Neural crest cell (in vitro differentiated cells): ENCODE measurements at regions not wholly inside any gene's neighbourhood (a gene's known extent, or its start where the extent isn't known, plus 50 kb on each side); places are given as distances from the start of the nearest gene placed in this dataset.

Source experiments
- DNase-seq: peaks from one replicate; pipeline ENCODE4 v3.0.0; 2021; ENCODE audit warnings: low read depth, mixed read lengths, low spot score
- H3K27ac Mint-ChIP-seq: one replicate; pipeline ENCODE4 v1.8.0; 2021; ENCODE audit warnings: mild to moderate bottlenecking, mixed read lengths; ENCODE audit not compliant: unreplicated experiment
- H3K27me3 Mint-ChIP-seq: 2 replicates; pipeline ENCODE4 v1.8.0; 2021; ENCODE audit warnings: low read depth, mild to moderate bottlenecking, mixed read lengths
- H3K36me3 Mint-ChIP-seq: 2 replicates; pipeline ENCODE4 v1.8.0; 2021; ENCODE audit warnings: low read depth, mild to moderate bottlenecking, mixed read lengths
- H3K4me1 Mint-ChIP-seq: 2 replicates; pipeline ENCODE4 v1.8.0; 2021; ENCODE audit warnings: mixed read lengths
- H3K4me3 Mint-ChIP-seq: one replicate; pipeline ENCODE4 v1.8.0; 2021; ENCODE audit warnings: mild to moderate bottlenecking, mixed read lengths
- H3K9me3 Mint-ChIP-seq: 2 replicates; pipeline ENCODE4 v1.8.0; 2021; ENCODE audit warnings: mixed read lengths
- TF ChIP-seq, protein P1 (sequence below): fragments of 200-600 bp; sonication (generic); conservative IDR thresholded peaks from 2 replicates; pipeline ENCODE4 v1.5.0; 2021; ENCODE audit warnings: antibody characterized with exemption, mild to moderate bottlenecking

DNA sequence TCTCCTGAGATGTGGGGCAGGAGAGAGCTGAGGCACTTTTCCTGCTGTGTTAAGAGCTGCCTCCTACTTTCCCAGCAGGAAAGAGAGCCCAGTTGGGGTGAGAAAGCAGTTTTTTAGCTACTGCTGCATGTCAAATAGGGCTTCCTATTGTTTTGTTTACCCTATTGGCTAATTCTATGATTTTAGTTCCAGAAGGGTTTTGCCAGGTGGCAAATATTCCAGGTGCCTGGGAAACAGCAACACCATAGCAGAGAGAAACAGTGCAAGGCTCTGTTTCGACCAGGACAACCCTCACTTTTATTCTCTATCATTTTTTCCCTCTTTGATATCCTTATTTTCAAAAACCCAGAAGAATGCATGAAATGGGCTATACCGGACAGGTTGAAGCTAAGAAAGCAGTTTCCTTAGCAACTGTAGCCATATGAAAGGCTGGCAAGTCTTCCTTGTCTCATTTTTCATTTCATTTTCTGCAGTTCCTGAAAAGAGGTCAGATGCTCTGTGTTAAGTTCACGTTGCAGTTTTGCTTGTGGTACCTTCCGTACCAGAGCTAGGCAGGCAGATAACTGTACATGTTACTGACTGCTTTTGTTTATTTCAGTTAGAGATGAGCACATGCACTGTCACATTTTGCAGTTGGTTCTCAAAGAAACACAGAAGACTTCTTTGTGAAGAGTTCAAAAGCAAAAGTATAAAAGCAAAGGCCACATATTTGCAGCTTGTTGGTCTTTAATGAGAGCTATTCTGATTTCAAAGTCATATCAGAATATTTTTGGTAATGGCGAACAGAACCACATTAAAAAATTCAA, 84.8 kb downstream of the AQP4 start:
- H3K9me3 Mint-ChIP-seq: no peaks in the 10 kb centered on the region
- peaks cover 37% of the 10 kb centered on the region for H3K4me1 Mint-ChIP-seq
- TF ChIP-seq, protein P1, sequence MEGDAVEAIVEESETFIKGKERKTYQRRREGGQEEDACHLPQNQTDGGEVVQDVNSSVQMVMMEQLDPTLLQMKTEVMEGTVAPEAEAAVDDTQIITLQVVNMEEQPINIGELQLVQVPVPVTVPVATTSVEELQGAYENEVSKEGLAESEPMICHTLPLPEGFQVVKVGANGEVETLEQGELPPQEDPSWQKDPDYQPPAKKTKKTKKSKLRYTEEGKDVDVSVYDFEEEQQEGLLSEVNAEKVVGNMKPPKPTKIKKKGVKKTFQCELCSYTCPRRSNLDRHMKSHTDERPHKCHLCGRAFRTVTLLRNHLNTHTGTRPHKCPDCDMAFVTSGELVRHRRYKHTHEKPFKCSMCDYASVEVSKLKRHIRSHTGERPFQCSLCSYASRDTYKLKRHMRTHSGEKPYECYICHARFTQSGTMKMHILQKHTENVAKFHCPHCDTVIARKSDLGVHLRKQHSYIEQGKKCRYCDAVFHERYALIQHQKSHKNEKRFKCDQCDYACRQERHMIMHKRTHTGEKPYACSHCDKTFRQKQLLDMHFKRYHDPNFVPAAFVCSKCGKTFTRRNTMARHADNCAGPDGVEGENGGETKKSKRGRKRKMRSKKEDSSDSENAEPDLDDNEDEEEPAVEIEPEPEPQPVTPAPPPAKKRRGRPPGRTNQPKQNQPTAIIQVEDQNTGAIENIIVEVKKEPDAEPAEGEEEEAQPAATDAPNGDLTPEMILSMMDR: no peak
- no peak for DNase-seq
- H3K36me3 Mint-ChIP-seq: no peaks in the 10 kb centered on the region
- no peak overlapping the region for H3K27ac Mint-ChIP-seq
- H3K27me3 Mint-ChIP-seq: peaks cover 3% of the 10 kb centered on the region
- no peak overlapping the region for H3K4me3 Mint-ChIP-seq

DNA sequence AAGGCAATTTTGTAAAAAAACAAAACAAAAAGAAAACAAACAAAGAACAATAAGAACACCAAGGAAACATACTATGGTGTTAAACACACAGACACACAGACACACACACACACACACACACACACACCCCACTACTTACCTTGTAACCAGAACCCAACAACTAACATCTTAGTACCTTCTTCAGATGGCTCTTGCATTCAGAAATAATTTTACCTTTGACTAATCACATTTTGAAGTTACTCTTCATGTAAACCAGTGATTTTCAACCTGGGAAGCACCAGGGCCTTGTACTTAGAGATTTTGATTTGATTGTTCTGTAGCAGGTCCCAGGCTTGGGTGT, 87.5 kb downstream of the AQP4 start:
- Mint-ChIP-seq H3K4me1 (peaks cover 30% of the 10 kb centered on the region), H3K27ac (no peak overlapping the region), H3K27me3 (peaks cover 3% of the 10 kb centered on the region), H3K4me3 (no peak overlapping the region), H3K36me3 (no peaks in the 10 kb centered on the region), H3K9me3 (no peaks in the 10 kb centered on the region)
- TF ChIP-seq, protein P1: no peak
- DNase-seq: no peak

DNA sequence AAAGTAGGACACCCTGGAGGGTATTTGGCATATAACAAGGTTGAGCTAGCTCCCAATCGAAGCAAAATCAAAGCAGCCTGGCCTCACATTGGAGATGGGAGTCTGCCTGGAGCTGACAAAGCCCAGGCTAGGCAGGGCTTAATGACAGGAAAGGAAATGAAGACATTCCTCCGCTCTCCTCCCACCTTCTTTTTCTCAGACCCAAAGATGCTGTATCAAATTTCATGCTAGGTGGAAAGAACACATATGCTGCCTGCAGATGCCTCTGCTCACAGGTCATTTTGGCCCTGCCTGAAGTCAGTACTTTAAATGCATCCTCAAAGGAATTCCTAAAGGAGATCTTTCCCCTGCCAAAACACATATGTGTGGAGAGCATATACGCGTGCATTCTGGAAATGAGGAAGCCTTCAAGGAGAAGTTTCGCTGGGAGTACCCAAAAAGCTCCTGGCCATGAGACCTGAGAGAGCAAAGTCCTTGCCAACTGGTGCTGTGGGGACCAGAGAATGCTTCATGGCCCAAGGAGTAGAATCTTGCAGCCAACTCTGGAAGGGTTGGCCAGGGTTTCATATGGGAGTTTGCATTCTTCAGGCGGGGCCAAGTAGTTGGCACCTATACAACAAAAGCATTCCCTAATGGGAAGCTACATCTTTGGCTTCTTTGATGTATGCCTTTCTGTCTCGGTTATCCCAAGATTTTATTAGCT, 88.0 kb downstream of the AQP4 start:
- Mint-ChIP-seq H3K4me3 (no peak overlapping the region), H3K27ac (no peak overlapping the region), H3K9me3 (no peaks in the 10 kb centered on the region), H3K36me3 (no peaks in the 10 kb centered on the region), H3K4me1 (peaks cover 28% of the 10 kb centered on the region), H3K27me3 (peaks cover 3% of the 10 kb centered on the region)
- no peak for DNase-seq
- TF ChIP-seq, protein P1: no peak

DNA sequence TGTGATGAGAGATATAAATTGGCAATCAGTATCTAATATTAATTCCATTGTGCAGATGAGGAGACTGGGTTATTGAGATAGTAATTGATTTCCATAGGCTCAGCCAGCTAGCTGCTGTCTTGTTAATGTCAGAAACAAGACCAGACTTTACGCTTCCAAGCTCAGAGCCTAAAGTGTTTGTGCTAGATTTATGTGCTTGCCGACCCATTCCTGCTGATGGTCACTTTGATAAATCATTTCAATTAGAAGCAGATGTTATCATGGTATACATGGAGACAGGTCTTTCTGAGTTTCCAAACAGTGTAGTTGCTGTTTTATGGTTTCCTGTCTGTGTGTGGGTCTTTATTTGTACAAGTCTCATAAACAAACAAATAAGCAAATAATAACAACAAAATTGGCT, 92.8 kb downstream of the AQP4 start:
- H3K27ac Mint-ChIP-seq: no peak overlapping the region
- TF ChIP-seq, protein P1: no peak
- no peaks in the 10 kb centered on the region for H3K9me3 Mint-ChIP-seq
- H3K4me3 Mint-ChIP-seq: no peak overlapping the region
- H3K36me3 Mint-ChIP-seq: no peaks in the 10 kb centered on the region
- H3K4me1 Mint-ChIP-seq: peaks cover 4% of the 10 kb centered on the region
- no peaks in the 10 kb centered on the region for H3K27me3 Mint-ChIP-seq
- DNase-seq: no peak

DNA sequence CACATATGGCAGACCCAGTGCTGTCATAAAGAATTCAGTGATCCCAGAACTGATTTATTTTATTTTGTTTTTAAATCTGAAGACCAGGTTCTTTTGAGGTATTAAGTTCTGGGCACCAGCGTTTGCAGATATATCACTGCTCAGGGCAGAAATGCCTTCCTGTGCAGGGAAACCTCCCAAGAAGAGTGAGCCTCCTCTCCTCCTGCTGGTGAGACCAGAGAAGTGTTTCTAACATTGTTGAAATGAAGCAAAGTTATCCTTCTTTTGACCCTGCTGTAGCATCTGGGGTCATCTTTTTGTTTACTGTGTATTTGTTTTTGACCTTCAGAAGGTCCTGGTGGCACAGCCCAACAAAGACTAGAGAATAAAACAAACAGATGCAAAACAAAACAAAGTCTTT, 94.0 kb downstream of the AQP4 start:
- no peak for DNase-seq
- Mint-ChIP-seq H3K9me3 (no peaks in the 10 kb centered on the region), H3K27me3 (no peaks in the 10 kb centered on the region), H3K4me1 (no peaks in the 10 kb centered on the region), H3K4me3 (no peak overlapping the region), H3K36me3 (peaks cover 3% of the 10 kb centered on the region), H3K27ac (no peak overlapping the region)
- TF ChIP-seq, protein P1: peak; percentile 67
